VCaP (cell line): ENCODE measurements at regions not wholly inside any gene's neighbourhood (a gene's known extent, or its start where the extent isn't known, plus 50 kb on each side); places are given as distances from the start of the nearest gene placed in this dataset.

ENCODE experiments used
- H3K27ac ChIP-seq: fragments of 450-650 bp; 2 replicates; pipeline ENCODE4 v1.5.1; 2017
- CTCF ChIP-seq: fragments of 450-650 bp; conservative IDR thresholded peaks from 2 replicates; pipeline ENCODE4 v1.5.1; 2017; ENCODE audit warnings: mild to moderate bottlenecking, moderate library complexity

GRCh38 chr14:43175896-43176295, 1331.2 kb downstream of the FSCB start:
- no peak overlapping the region for H3K27ac ChIP-seq
- TF ChIP-seq CTCF = no peak

GRCh38 chr14:43172899-43173548, 1334.1 kb downstream of the FSCB start:
- TF ChIP-seq CTCF = no peak
- H3K27ac ChIP-seq = no peak overlapping the region

- TF ChIP-seq CTCF = no peak
Measured at GRCh38 chr14:43169722-43170121, 1337.4 kb downstream of the FSCB start.

GRCh38 chr14:43168371-43168925, 1338.6 kb downstream of the FSCB start:
- no peak overlapping the region for H3K27ac ChIP-seq
- TF ChIP-seq CTCF = no peak

More at GRCh38 chr14:43169722-43170121, 1337.4 kb downstream of the FSCB start:
- no peak overlapping the region for H3K27ac ChIP-seq

GRCh38 chr14:43166163-43166562, 1340.9 kb downstream of the FSCB start:
- TF ChIP-seq CTCF = no peak
- H3K27ac ChIP-seq = no peak overlapping the region

- H3K27ac ChIP-seq = no peak overlapping the region
- TF ChIP-seq CTCF = no peak
Measured at GRCh38 chr14:43165651-43166050, 1341.4 kb downstream of the FSCB start.

GRCh38 chr14:43161477-43161876, 1345.6 kb downstream of the FSCB start:
- no peak overlapping the region for H3K27ac ChIP-seq
- TF ChIP-seq CTCF = no peak
